ENCODE measurements at regions not wholly inside any gene's neighbourhood (a gene's known extent, or its start where the extent isn't known, plus 50 kb on each side); places are given as distances from the start of the nearest gene placed in this dataset.

DNA sequence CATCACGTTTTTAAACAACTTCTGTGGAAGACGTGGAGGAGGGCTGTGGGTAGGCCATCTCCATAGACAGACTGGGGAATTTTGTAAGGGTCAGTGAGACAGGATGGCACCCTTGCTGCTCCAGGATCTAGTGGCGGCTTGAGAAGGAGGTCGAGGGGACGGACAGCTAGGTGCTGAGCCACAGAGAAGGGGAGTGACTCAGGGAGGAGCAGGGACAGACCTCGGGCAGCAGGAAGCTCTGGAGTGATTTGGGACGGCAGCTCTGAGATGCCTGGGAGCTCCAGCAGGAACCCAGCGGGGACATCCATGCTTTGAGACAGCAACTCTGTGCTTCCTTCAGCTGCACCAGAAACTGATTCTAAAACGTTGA, 169.1 kb upstream of the SOX1 start (continued):
- no peak for TF ChIP-seq NR2F2 (IDR thresholded peaks at IDR 0.05)
- TF ChIP-seq, protein P1, sequence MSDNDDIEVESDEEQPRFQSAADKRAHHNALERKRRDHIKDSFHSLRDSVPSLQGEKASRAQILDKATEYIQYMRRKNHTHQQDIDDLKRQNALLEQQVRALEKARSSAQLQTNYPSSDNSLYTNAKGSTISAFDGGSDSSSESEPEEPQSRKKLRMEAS (IDR thresholded peaks at IDR 0.05) = no peak

DNA sequence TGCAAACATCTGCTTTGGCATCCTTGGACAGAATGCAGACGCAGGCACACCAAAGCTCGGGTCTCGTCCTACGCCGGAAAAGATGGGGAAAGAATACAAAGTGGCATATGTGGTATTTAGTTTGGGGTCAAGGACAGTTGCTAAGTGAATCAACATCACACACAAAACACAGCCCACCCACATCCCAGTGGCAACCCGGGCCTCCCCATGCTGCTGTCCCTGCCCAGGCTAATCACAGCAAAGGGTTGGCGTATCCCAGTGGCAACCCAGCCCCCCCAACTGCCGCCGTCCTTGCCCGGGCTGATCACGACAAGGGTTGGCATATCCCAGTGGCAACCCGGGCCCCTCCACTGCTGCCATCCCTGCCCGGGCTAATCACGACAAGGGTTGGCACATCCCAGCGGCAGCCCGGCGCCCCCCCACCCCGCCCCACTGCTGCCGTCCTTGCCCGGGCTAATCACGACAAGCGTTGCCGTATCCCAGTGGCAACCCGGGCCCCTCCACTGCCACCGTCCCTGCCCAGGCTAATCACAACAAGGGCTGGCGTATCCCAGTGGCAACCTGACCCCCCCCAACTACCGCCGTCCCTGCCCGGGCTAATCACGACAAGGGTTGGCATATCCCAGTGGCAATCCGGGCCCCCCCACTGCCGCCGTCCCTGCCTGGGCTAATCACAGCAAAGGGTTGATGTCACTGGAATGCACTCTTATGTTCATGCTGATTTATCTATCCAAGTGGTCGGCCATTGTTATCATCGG, 167.8 kb upstream of the SOX1 start:
- WGBS = 83% methylated on average over 35 of the region's 35 CpGs
- TF ChIP-seq, protein P2, sequence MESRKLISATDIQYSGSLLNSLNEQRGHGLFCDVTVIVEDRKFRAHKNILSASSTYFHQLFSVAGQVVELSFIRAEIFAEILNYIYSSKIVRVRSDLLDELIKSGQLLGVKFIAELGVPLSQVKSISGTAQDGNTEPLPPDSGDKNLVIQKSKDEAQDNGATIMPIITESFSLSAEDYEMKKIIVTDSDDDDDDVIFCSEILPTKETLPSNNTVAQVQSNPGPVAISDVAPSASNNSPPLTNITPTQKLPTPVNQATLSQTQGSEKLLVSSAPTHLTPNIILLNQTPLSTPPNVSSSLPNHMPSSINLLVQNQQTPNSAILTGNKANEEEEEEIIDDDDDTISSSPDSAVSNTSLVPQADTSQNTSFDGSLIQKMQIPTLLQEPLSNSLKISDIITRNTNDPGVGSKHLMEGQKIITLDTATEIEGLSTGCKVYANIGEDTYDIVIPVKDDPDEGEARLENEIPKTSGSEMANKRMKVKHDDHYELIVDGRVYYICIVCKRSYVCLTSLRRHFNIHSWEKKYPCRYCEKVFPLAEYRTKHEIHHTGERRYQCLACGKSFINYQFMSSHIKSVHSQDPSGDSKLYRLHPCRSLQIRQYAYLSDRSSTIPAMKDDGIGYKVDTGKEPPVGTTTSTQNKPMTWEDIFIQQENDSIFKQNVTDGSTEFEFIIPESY (IDR thresholded peaks at IDR 0.05) = no peak
- TF ChIP-seq FOXA1 (IDR thresholded peaks at IDR 0.05) (no peak), HNF4A (conservative IDR thresholded peaks at IDR 0.05) (no peak), GABPA (IDR thresholded peaks at IDR 0.05 in 1 of 2, conservative IDR thresholded peaks at IDR 0.05 in 1 of 2) (no peak), TAF1 (conservative IDR thresholded peaks at IDR 0.05) (no peak), RAD21 (IDR thresholded peaks at IDR 0.05) (no peak), JUND (IDR thresholded peaks at IDR 0.05) (no peak), SP1 (IDR thresholded peaks at IDR 0.05) (no peak), FOXA2 (IDR thresholded peaks at IDR 0.05) (no peak)
- TF ChIP-seq, protein P3, sequence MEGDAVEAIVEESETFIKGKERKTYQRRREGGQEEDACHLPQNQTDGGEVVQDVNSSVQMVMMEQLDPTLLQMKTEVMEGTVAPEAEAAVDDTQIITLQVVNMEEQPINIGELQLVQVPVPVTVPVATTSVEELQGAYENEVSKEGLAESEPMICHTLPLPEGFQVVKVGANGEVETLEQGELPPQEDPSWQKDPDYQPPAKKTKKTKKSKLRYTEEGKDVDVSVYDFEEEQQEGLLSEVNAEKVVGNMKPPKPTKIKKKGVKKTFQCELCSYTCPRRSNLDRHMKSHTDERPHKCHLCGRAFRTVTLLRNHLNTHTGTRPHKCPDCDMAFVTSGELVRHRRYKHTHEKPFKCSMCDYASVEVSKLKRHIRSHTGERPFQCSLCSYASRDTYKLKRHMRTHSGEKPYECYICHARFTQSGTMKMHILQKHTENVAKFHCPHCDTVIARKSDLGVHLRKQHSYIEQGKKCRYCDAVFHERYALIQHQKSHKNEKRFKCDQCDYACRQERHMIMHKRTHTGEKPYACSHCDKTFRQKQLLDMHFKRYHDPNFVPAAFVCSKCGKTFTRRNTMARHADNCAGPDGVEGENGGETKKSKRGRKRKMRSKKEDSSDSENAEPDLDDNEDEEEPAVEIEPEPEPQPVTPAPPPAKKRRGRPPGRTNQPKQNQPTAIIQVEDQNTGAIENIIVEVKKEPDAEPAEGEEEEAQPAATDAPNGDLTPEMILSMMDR (IDR thresholded peaks at IDR 0.05; ENCODE audit: low read depth, low read length, missing input control) = no peak
- TF ChIP-seq, protein P4, sequence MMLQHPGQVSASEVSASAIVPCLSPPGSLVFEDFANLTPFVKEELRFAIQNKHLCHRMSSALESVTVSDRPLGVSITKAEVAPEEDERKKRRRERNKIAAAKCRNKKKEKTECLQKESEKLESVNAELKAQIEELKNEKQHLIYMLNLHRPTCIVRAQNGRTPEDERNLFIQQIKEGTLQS (IDR thresholded peaks at IDR 0.05) = no peak
- TF ChIP-seq, protein P1 (IDR thresholded peaks at IDR 0.05) = no peak

DNA sequence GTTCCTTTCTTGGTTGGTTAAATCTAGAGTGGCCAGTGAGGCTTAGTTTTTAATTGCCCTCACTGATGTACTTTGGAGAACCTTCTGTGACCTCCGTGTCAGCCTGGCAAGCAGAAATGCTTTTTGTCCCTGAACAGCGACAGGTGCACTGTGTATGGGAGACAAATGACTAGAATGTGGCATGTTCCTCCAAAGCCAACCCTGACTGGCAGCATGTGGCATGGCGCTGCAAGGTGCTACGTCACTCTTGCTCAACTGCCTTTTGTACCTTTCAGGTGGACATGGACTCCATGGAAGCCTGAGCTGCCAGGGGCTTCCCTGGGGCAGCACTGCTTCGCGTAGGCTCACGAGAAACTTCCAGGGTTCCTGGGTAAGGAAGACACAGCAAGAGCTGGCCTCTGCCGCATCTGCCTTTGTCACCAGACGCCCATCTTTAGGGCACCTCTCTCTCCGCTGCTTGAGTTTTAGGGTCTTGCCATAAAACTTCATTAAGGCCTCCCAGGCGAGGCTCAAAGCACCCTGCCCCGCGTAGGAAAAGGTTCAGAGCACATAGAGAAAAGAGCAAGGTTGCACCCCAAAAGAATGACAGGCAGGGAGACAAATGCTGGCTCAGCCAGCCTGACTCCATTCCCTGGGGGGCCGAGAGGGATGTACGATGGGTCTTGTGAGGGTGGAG, 167.1 kb upstream of the SOX1 start:
- Histone ChIP-seq H3K9me3 (ENCODE audit: control insufficient read depth in 4 of 4, low read length in 3 of 4) (no peaks in the 10 kb centered on the region), H3K36me3 (ENCODE audit: control insufficient read depth in 4 of 4, insufficient read depth in 3 of 4, low read depth in 1 of 4, low read length in 3 of 4) (no peaks in the 10 kb centered on the region), H3K4me3 (ENCODE audit: low read depth in 1 of 3, low read length in 3 of 3) (no peak overlapping the region), H3K27ac (ENCODE audit: low read depth in 1 of 2, low read length in 2 of 2) (no peak overlapping the region), H3K27me3 (ENCODE audit: control insufficient read depth in 4 of 4, insufficient read depth in 4 of 4, low read length in 3 of 4) (peaks cover 0 to 5% (median 1%) of the 10 kb centered on the region in 4 donors), H3K9ac (ENCODE audit: low read depth in 1 of 2, low read length in 2 of 2) (no peak overlapping the region), H3K4me1 (ENCODE audit: control insufficient read depth in 4 of 4, insufficient read depth in 4 of 4, low read length in 3 of 4) (no peaks in the 10 kb centered on the region)
- 79% methylated on average over 15 of the region's 15 CpGs for WGBS
- no peak for DNase-seq (ENCODE audit: low spot score)
- TF ChIP-seq YY1 (IDR thresholded peaks at IDR 0.05) (no peak), FOXA2 (IDR thresholded peaks at IDR 0.05) (no peak), HNF4G (IDR thresholded peaks at IDR 0.05) (no peak), SP1 (IDR thresholded peaks at IDR 0.05) (no peak), HNF4A (conservative IDR thresholded peaks at IDR 0.05) (no peak), RAD21 (IDR thresholded peaks at IDR 0.05) (no peak), NR2F2 (IDR thresholded peaks at IDR 0.05) (no peak), RXRA (IDR thresholded peaks at IDR 0.05) (no peak), FOXA1 (IDR thresholded peaks at IDR 0.05) (no peak), TAF1 (conservative IDR thresholded peaks at IDR 0.05) (no peak)
- TF ChIP-seq, protein P5, sequence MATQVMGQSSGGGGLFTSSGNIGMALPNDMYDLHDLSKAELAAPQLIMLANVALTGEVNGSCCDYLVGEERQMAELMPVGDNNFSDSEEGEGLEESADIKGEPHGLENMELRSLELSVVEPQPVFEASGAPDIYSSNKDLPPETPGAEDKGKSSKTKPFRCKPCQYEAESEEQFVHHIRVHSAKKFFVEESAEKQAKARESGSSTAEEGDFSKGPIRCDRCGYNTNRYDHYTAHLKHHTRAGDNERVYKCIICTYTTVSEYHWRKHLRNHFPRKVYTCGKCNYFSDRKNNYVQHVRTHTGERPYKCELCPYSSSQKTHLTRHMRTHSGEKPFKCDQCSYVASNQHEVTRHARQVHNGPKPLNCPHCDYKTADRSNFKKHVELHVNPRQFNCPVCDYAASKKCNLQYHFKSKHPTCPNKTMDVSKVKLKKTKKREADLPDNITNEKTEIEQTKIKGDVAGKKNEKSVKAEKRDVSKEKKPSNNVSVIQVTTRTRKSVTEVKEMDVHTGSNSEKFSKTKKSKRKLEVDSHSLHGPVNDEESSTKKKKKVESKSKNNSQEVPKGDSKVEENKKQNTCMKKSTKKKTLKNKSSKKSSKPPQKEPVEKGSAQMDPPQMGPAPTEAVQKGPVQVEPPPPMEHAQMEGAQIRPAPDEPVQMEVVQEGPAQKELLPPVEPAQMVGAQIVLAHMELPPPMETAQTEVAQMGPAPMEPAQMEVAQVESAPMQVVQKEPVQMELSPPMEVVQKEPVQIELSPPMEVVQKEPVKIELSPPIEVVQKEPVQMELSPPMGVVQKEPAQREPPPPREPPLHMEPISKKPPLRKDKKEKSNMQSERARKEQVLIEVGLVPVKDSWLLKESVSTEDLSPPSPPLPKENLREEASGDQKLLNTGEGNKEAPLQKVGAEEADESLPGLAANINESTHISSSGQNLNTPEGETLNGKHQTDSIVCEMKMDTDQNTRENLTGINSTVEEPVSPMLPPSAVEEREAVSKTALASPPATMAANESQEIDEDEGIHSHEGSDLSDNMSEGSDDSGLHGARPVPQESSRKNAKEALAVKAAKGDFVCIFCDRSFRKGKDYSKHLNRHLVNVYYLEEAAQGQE (IDR thresholded peaks at IDR 0.05) = no peak
- TF ChIP-seq, protein P2 (IDR thresholded peaks at IDR 0.05) = no peak
- TF ChIP-seq, protein P4 (IDR thresholded peaks at IDR 0.05) = no peak

More for the DNA sequence above, 167.8 kb upstream of the SOX1 start:
- Histone ChIP-seq H3K4me3 (ENCODE audit: low read depth in 1 of 3, low read length in 3 of 3) (no peak overlapping the region), H3K27ac (ENCODE audit: low read depth in 1 of 2, low read length in 2 of 2) (no peak overlapping the region), H3K36me3 (ENCODE audit: control insufficient read depth in 4 of 4, insufficient read depth in 3 of 4, low read depth in 1 of 4, low read length in 3 of 4) (no peaks in the 10 kb centered on the region), H3K4me1 (ENCODE audit: control insufficient read depth in 4 of 4, insufficient read depth in 4 of 4, low read length in 3 of 4) (no peaks in the 10 kb centered on the region), H3K9me3 (ENCODE audit: control insufficient read depth in 4 of 4, low read length in 3 of 4) (no peaks in the 10 kb centered on the region), H3K9ac (ENCODE audit: low read depth in 1 of 2, low read length in 2 of 2) (no peak overlapping the region), H3K27me3 (ENCODE audit: control insufficient read depth in 4 of 4, insufficient read depth in 4 of 4, low read length in 3 of 4) (peaks cover 0 to 5% (median 1%) of the 10 kb centered on the region in 4 donors)
- no peak for DNase-seq (ENCODE audit: low spot score)

Data from liver (tissue), 8 donors.